Heart left ventricle (tissue), 13 donors: ENCODE measurements at regions not wholly inside any gene's neighbourhood (a gene's known extent, or its start where the extent isn't known, plus 50 kb on each side); places are given as distances from the start of the nearest gene placed in this dataset.
"Not testable (repeated sequence)": the region's sequence is repeated elsewhere in the genome, so short reads cannot be mapped to it uniquely, and the experiment has no call there.

ENCODE experiments used
- CTCF ChIP-seq, 12 donors: fragments of 200-600 bp; sonication (generic) in 4 of 12; IDR thresholded peaks; one replicate each; pipeline versions ENCODE4 v1.5.0 to v1.8.0; 2018 to 2022; ENCODE audit warnings: antibody characterized with exemption in 12 of 12, mild to moderate bottlenecking in 5 of 12
- POLR2A ChIP-seq, 2 donors: fragments of 450-650 bp; IDR thresholded peaks; one replicate each; pipeline ENCODE4 v1.6.1; 2017; ENCODE audit warnings: antibody characterized with exemption in 2 of 2, mild to moderate bottlenecking in 2 of 2, moderate library complexity in 2 of 2
- donor health status: ischemic (EF 13 %, LVEDD 7.1; RV severe dilation, severe dysfunction).
- donor health status: DM: no; HTN: yes; CAD: no.
- donor health status: DM: no; HTN: no; CAD: no.
- donor health status: ischemic (EF 25% LVEDD 6.9; RV normal size, moderate dysfunction).
- donor health status: ischemic (EF 25% LVEDD 5.7; RV mildly dilated, moderate dysfunction).
- donor health status: ischemic (EF 35%, LVEDD 5.7; RV mildly dilated, moderate dysfunction).
- donor health status: nonischemic (EF 11% LVEDD 7.7; RV severe dilation, severe dysfunction).
- donor health status: DM: yes; HTN: yes; CAD: no.
- donor health status: PGD.
- donor health status: ischemic (EF 29% LVEDD 5.4; RV normal size, mild dysfunction).
- donor health status: nonischemic (EF 23%, LVEDD 6.1; RV moderate dilation, normal function).

GRCh38 chr3:193926071-193926470, 209.9 kb upstream of the HES1 start:
- TF ChIP-seq CTCF, POLR2A (IDR thresholded peaks at IDR 0.05): not testable (repeated sequence)
